ENCODE measurements at regions not wholly inside any gene's neighbourhood (a gene's known extent, or its start where the extent isn't known, plus 50 kb on each side); places are given as distances from the start of the nearest gene placed in this dataset.

GRCh38 chr6:16839631-16840179, 78.4 kb upstream of the ATXN1 start:
- Histone ChIP-seq H3K27ac (no peak overlapping the region), H3K4me3 (no peak overlapping the region), H3K4me1 (peaks cover 0 to 3% of the 10 kb centered on the region in 2 donors), H3K27me3 (no peaks in the 10 kb centered on the region), H3K9me3 (no peaks in the 10 kb centered on the region), H3K36me3 (no peaks in the 10 kb centered on the region)
- intact Hi-C loops (cut with DNase I) = no loop called here
- ATAC-seq (no peak), DNase-seq (no peak)
- no peak for TF ChIP-seq CTCF (IDR thresholded peaks at IDR 0.05)

- peaks cover 0 to 3% of the 10 kb centered on the region in 2 donors for H3K4me1 ChIP-seq
- peak overlapping the region; percentile 20 to 54 for H3K27ac ChIP-seq
- no peak for DNase-seq
- H3K27me3 ChIP-seq = no peaks in the 10 kb centered on the region
- H3K9me3 ChIP-seq = no peaks in the 10 kb centered on the region
- ATAC-seq = no peak
- no peak for TF ChIP-seq CTCF (IDR thresholded peaks at IDR 0.05)
- intact Hi-C loops (cut with DNase I) = no loop called here
- no peak overlapping the region for H3K4me3 ChIP-seq
- no peaks in the 10 kb centered on the region for H3K36me3 ChIP-seq
These were observed 76.1 kb upstream of the ATXN1 start for GRCh38 chr6:16837217-16837972.

GRCh38 chr6:16836144-16836981, 75.1 kb upstream of the ATXN1 start:
- Histone ChIP-seq H3K27ac (peak overlapping the region; percentile 20 to 54), H3K27me3 (no peaks in the 10 kb centered on the region), H3K9me3 (no peaks in the 10 kb centered on the region), H3K4me3 (no peak overlapping the region), H3K36me3 (no peaks in the 10 kb centered on the region), H3K4me1 (peaks cover 0 to 3% of the 10 kb centered on the region in 2 donors)
- TF ChIP-seq CTCF (IDR thresholded peaks at IDR 0.05) = no peak
- ATAC-seq (peak; percentile 38), DNase-seq (peak in 2 of 4 donors; percentile 51 to 54)
- intact Hi-C loops (cut with DNase I) = no loop called here

GRCh38 chr6:16834242-16834641, 73.0 kb upstream of the ATXN1 start:
- H3K4me3 ChIP-seq = no peak overlapping the region
- intact Hi-C loops (cut with DNase I) = no loop called here
- H3K27ac ChIP-seq = no peak overlapping the region
- no peaks in the 10 kb centered on the region for H3K36me3 ChIP-seq
- no peaks in the 10 kb centered on the region for H3K4me1 ChIP-seq
- H3K9me3 ChIP-seq = no peaks in the 10 kb centered on the region
- no peak for TF ChIP-seq CTCF (IDR thresholded peaks at IDR 0.05)
- H3K27me3 ChIP-seq = no peaks in the 10 kb centered on the region
- DNase-seq (no peak), ATAC-seq (no peak)

GRCh38 chr6:16832721-16833120, 71.5 kb upstream of the ATXN1 start:
- no peaks in the 10 kb centered on the region for H3K4me1 ChIP-seq
- H3K27ac ChIP-seq = no peak overlapping the region
- intact Hi-C loops (cut with DNase I) = no loop called here
- ATAC-seq (no peak), DNase-seq (no peak)
- H3K9me3 ChIP-seq = no peaks in the 10 kb centered on the region
- no peak overlapping the region for H3K4me3 ChIP-seq
- TF ChIP-seq CTCF (IDR thresholded peaks at IDR 0.05) = no peak
- no peaks in the 10 kb centered on the region for H3K36me3 ChIP-seq
- H3K27me3 ChIP-seq = no peaks in the 10 kb centered on the region
